ENCODE measurements at regions not wholly inside any gene's neighbourhood (a gene's known extent, or its start where the extent isn't known, plus 50 kb on each side); places are given as distances from the start of the nearest gene placed in this dataset.

DNA sequence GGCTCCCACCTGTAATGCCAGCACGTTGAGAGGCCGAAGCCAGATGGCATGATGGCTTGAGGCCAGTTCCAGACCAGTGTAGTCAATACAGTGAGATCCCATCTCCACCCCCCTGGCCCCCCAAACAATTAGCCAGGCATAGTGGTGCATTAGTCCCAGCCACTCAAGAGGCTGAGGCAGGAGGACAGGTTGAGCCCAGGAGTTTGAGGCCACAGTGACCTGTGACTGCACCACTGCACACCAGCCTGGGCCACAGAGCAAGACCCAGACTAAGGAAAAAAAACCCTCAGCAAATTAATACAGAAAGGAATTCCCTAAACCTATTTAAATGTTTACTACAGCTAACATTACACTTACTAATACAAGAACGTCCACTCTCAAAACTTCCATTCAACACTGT lies 424.6 kb downstream of the SHQ1 start:
- TF ChIP-seq POLR2A (IDR thresholded peaks at IDR 0.05; ENCODE audit: low read depth, low read length) (no peak), POLR2AphosphoS5 (IDR thresholded peaks at IDR 0.05; ENCODE audit: insufficient read depth, low read depth, low read length) (no peak)
- TF ChIP-seq, protein P1, sequence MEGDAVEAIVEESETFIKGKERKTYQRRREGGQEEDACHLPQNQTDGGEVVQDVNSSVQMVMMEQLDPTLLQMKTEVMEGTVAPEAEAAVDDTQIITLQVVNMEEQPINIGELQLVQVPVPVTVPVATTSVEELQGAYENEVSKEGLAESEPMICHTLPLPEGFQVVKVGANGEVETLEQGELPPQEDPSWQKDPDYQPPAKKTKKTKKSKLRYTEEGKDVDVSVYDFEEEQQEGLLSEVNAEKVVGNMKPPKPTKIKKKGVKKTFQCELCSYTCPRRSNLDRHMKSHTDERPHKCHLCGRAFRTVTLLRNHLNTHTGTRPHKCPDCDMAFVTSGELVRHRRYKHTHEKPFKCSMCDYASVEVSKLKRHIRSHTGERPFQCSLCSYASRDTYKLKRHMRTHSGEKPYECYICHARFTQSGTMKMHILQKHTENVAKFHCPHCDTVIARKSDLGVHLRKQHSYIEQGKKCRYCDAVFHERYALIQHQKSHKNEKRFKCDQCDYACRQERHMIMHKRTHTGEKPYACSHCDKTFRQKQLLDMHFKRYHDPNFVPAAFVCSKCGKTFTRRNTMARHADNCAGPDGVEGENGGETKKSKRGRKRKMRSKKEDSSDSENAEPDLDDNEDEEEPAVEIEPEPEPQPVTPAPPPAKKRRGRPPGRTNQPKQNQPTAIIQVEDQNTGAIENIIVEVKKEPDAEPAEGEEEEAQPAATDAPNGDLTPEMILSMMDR (IDR thresholded peaks at IDR 0.05; ENCODE audit: extremely low read depth in 1 of 2, insufficient read depth in 1 of 2, low read depth in 1 of 2, low read length in 2 of 2) = no peak
- TF ChIP-seq, protein P2, sequence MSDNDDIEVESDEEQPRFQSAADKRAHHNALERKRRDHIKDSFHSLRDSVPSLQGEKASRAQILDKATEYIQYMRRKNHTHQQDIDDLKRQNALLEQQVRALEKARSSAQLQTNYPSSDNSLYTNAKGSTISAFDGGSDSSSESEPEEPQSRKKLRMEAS (IDR thresholded peaks at IDR 0.05; ENCODE audit: insufficient read depth, insufficient read length) = no peak

Measured in endothelial cell of umbilical vein (primary cell).